ENCODE measurements at regions not wholly inside any gene's neighbourhood (a gene's known extent, or its start where the extent isn't known, plus 50 kb on each side); places are given as distances from the start of the nearest gene placed in this dataset.

GRCh38 chr18:11308499-11308898 is 159.1 kb upstream of the PIEZO2 start:
- H3K4me1 ChIP-seq (ENCODE audit: control insufficient read depth, extremely low read depth, insufficient read depth, low read length): no peaks in the 10 kb centered on the region
- no peaks in the 10 kb centered on the region for H3K9me3 ChIP-seq (ENCODE audit: control insufficient read depth, insufficient read depth, low read depth, low read length)
- H3K4me3 ChIP-seq (replicated peaks in 1 of 4; ENCODE audit: control extremely low read depth in 1 of 4, insufficient read depth in 1 of 4, low read depth in 3 of 4, low read length in 4 of 4): no peak overlapping the region
- H3K4me2 ChIP-seq (ENCODE audit: extremely low read depth, insufficient read depth, low read length): no peak overlapping the region
- TF ChIP-seq EZH2 (IDR thresholded peaks at IDR 0.05; ENCODE audit: low read length, missing control alignments): no peak
- TF ChIP-seq, protein P1, sequence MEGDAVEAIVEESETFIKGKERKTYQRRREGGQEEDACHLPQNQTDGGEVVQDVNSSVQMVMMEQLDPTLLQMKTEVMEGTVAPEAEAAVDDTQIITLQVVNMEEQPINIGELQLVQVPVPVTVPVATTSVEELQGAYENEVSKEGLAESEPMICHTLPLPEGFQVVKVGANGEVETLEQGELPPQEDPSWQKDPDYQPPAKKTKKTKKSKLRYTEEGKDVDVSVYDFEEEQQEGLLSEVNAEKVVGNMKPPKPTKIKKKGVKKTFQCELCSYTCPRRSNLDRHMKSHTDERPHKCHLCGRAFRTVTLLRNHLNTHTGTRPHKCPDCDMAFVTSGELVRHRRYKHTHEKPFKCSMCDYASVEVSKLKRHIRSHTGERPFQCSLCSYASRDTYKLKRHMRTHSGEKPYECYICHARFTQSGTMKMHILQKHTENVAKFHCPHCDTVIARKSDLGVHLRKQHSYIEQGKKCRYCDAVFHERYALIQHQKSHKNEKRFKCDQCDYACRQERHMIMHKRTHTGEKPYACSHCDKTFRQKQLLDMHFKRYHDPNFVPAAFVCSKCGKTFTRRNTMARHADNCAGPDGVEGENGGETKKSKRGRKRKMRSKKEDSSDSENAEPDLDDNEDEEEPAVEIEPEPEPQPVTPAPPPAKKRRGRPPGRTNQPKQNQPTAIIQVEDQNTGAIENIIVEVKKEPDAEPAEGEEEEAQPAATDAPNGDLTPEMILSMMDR (conservative IDR thresholded peaks at IDR 0.05 in 1 of 2, IDR thresholded peaks at IDR 0.05 in 1 of 2; ENCODE audit: low read depth in 1 of 2, low read length in 2 of 2): no peak
- H3K27ac ChIP-seq (ENCODE audit: insufficient read depth, low read length): no peak overlapping the region
- peak; percentile 16 to 73 for DNase-seq (ENCODE audit: low read depth in 2 of 2)
- H2AFZ ChIP-seq (ENCODE audit: low read length): peak overlapping the region; percentile 3
- no peaks in the 10 kb centered on the region for H3K36me3 ChIP-seq (ENCODE audit: control insufficient read depth, insufficient read depth, low read length)
- no peaks in the 10 kb centered on the region for H3K79me2 ChIP-seq (ENCODE audit: control insufficient read depth, insufficient read depth, low read length)
- no peaks in the 10 kb centered on the region for H4K20me1 ChIP-seq (ENCODE audit: control insufficient read depth, extremely low read depth, insufficient read depth, low read length)
- no peak overlapping the region for H3K9ac ChIP-seq (ENCODE audit: insufficient read depth, low read length)
- H3K27me3 ChIP-seq (ENCODE audit: control insufficient read depth, insufficient read depth, low read length): no peaks in the 10 kb centered on the region

GRCh38 chr18:11307716-11308115 is 158.3 kb upstream of the PIEZO2 start:
- H3K9ac ChIP-seq (ENCODE audit: insufficient read depth, low read length): no peak overlapping the region
- H3K27ac ChIP-seq (ENCODE audit: insufficient read depth, low read length): no peak overlapping the region
- H3K36me3 ChIP-seq (ENCODE audit: control insufficient read depth, insufficient read depth, low read length): no peaks in the 10 kb centered on the region
- no peak overlapping the region for H2AFZ ChIP-seq (ENCODE audit: low read length)
- H3K9me3 ChIP-seq (ENCODE audit: control insufficient read depth, insufficient read depth, low read depth, low read length): no peaks in the 10 kb centered on the region
- DNase-seq (ENCODE audit: low read depth in 2 of 2): no peak
- TF ChIP-seq, protein P1 (conservative IDR thresholded peaks at IDR 0.05 in 1 of 2, IDR thresholded peaks at IDR 0.05 in 1 of 2; ENCODE audit: low read depth in 1 of 2, low read length in 2 of 2): no peak
- no peak for TF ChIP-seq EZH2 (IDR thresholded peaks at IDR 0.05; ENCODE audit: low read length, missing control alignments)
- H4K20me1 ChIP-seq (ENCODE audit: control insufficient read depth, extremely low read depth, insufficient read depth, low read length): no peaks in the 10 kb centered on the region
- H3K4me3 ChIP-seq (replicated peaks in 1 of 4; ENCODE audit: control extremely low read depth in 1 of 4, insufficient read depth in 1 of 4, low read depth in 3 of 4, low read length in 4 of 4): no peak overlapping the region
- no peak overlapping the region for H3K4me2 ChIP-seq (ENCODE audit: extremely low read depth, insufficient read depth, low read length)
- H3K4me1 ChIP-seq (ENCODE audit: control insufficient read depth, extremely low read depth, insufficient read depth, low read length): no peaks in the 10 kb centered on the region
- no peaks in the 10 kb centered on the region for H3K27me3 ChIP-seq (ENCODE audit: control insufficient read depth, insufficient read depth, low read length)
- no peaks in the 10 kb centered on the region for H3K79me2 ChIP-seq (ENCODE audit: control insufficient read depth, insufficient read depth, low read length)

- TF ChIP-seq EZH2 (IDR thresholded peaks at IDR 0.05; ENCODE audit: low read length, missing control alignments): no peak
- TF ChIP-seq, protein P1 (conservative IDR thresholded peaks at IDR 0.05 in 1 of 2, IDR thresholded peaks at IDR 0.05 in 1 of 2; ENCODE audit: low read depth in 1 of 2, low read length in 2 of 2): no peak
- no peak overlapping the region for H2AFZ ChIP-seq (ENCODE audit: low read length)
- H3K27me3 ChIP-seq (ENCODE audit: control insufficient read depth, insufficient read depth, low read length): no peaks in the 10 kb centered on the region
- H3K79me2 ChIP-seq (ENCODE audit: control insufficient read depth, insufficient read depth, low read length): no peaks in the 10 kb centered on the region
- no peaks in the 10 kb centered on the region for H3K4me1 ChIP-seq (ENCODE audit: control insufficient read depth, extremely low read depth, insufficient read depth, low read length)
- H4K20me1 ChIP-seq (ENCODE audit: control insufficient read depth, extremely low read depth, insufficient read depth, low read length): no peaks in the 10 kb centered on the region
- no peak overlapping the region for H3K4me3 ChIP-seq (replicated peaks in 1 of 4; ENCODE audit: control extremely low read depth in 1 of 4, insufficient read depth in 1 of 4, low read depth in 3 of 4, low read length in 4 of 4)
- no peaks in the 10 kb centered on the region for H3K36me3 ChIP-seq (ENCODE audit: control insufficient read depth, insufficient read depth, low read length)
- no peak overlapping the region for H3K27ac ChIP-seq (ENCODE audit: insufficient read depth, low read length)
- DNase-seq (ENCODE audit: low read depth in 2 of 2): no peak
- no peak overlapping the region for H3K4me2 ChIP-seq (ENCODE audit: extremely low read depth, insufficient read depth, low read length)
- H3K9ac ChIP-seq (ENCODE audit: insufficient read depth, low read length): no peak overlapping the region
- no peaks in the 10 kb centered on the region for H3K9me3 ChIP-seq (ENCODE audit: control insufficient read depth, insufficient read depth, low read depth, low read length)
These were observed 156.1 kb upstream of the PIEZO2 start for GRCh38 chr18:11305507-11305906.
